H9 (cell line): ENCODE measurements at regions not wholly inside any gene's neighbourhood (a gene's known extent, or its start where the extent isn't known, plus 50 kb on each side); places are given as distances from the start of the nearest gene placed in this dataset.

ENCODE experiments used
- DNase-seq: peaks from one replicate; pipeline ENCODE4 v3.0.0-alpha.2; 2017
- H2AFZ ChIP-seq: one replicate; pipeline ENCODE4 v1.6.1; 2013; ENCODE audit warnings: mild to moderate bottlenecking, low read length, control low read depth, moderate library complexity
- H2AK5ac ChIP-seq: 2 replicates; pipeline ENCODE4 v1.6.1; 2013; ENCODE audit warnings: low read length, control low read depth, mixed read lengths; ENCODE audit not compliant: insufficient read length
- H2BK120ac ChIP-seq: one replicate; pipeline ENCODE4 v1.6.1; 2013; ENCODE audit warnings: low read depth, mild to moderate bottlenecking, low read length, control low read depth, inconsistent platforms; ENCODE audit not compliant: poor library complexity, severe bottlenecking
- H2BK12ac ChIP-seq: 2 replicates; pipeline ENCODE4 v1.6.1; 2013; ENCODE audit warnings: low read length, control low read depth, mixed read lengths, low read depth; ENCODE audit not compliant: insufficient read length
- H2BK15ac ChIP-seq: 2 replicates; pipeline ENCODE4 v1.6.1; 2013; ENCODE audit warnings: low read depth, low read length, control low read depth
- H2BK20ac ChIP-seq: one replicate; pipeline ENCODE4 v1.6.1; 2013; ENCODE audit warnings: low read depth, mild to moderate bottlenecking, low read length, control low read depth, inconsistent platforms; ENCODE audit not compliant: poor library complexity, severe bottlenecking
- H2BK5ac ChIP-seq: 2 replicates; pipeline ENCODE4 v1.6.1; 2013; ENCODE audit warnings: low read length, control low read depth, mixed read lengths; ENCODE audit not compliant: insufficient read length
- H3K14ac ChIP-seq: 2 replicates; pipeline ENCODE4 v1.6.1; 2013; ENCODE audit warnings: low read length, control low read depth; ENCODE audit not compliant: insufficient read depth
- H3K18ac ChIP-seq: 2 replicates; pipeline ENCODE4 v1.6.1; 2013; ENCODE audit warnings: low read depth, mild to moderate bottlenecking, mixed read lengths, low read length, control low read depth; ENCODE audit not compliant: insufficient read length
- H3K23ac ChIP-seq: 2 replicates; pipeline ENCODE4 v1.6.1; 2013; ENCODE audit warnings: low read length, control low read depth, mixed read lengths, low read depth; ENCODE audit not compliant: insufficient read length
- H3K23me2 ChIP-seq: 2 replicates; pipeline ENCODE4 v1.6.1; 2013; ENCODE audit warnings: low read depth, mild to moderate bottlenecking, mixed read lengths, low read length, control low read depth; ENCODE audit not compliant: insufficient read length, poor library complexity, severe bottlenecking
- H3K27ac ChIP-seq: 2 replicates; pipeline ENCODE4 v1.5.1; 2013; ENCODE audit warnings: low read length, control low read depth, mixed read lengths, low read depth; ENCODE audit not compliant: insufficient read length
- H3K27me3 ChIP-seq: 2 replicates; pipeline ENCODE4 v1.6.1; 2013; ENCODE audit warnings: low read length, control low read depth, inconsistent platforms; ENCODE audit not compliant: insufficient read depth
- H3K4ac ChIP-seq: 2 replicates; pipeline ENCODE4 v1.6.1; 2013; ENCODE audit warnings: low read depth, mild to moderate bottlenecking, control low read depth, inconsistent platforms, low read length, moderate library complexity
- H3K4me1 ChIP-seq: 2 replicates; pipeline ENCODE4 v1.6.1; 2013; ENCODE audit warnings: low read length, control low read depth, inconsistent platforms; ENCODE audit not compliant: insufficient read depth
- H3K4me2 ChIP-seq: 2 replicates; pipeline ENCODE4 v1.6.1; 2013; ENCODE audit warnings: low read length, control low read depth, mixed read lengths; ENCODE audit not compliant: insufficient read length, insufficient read depth
- H3K56ac ChIP-seq: 2 replicates; pipeline ENCODE4 v1.6.1; 2013; ENCODE audit warnings: low read depth, mild to moderate bottlenecking, mixed read lengths, low read length, control low read depth; ENCODE audit not compliant: insufficient read length
- H3K79me1 ChIP-seq: 2 replicates; pipeline ENCODE4 v1.6.1; 2013; ENCODE audit warnings: low read depth, mild to moderate bottlenecking, moderate library complexity, low read length, control low read depth, inconsistent platforms; ENCODE audit not compliant: insufficient read depth, poor library complexity, severe bottlenecking
- H3K79me2 ChIP-seq: 2 replicates; pipeline ENCODE4 v1.6.1; 2013; ENCODE audit warnings: low read length, control low read depth, inconsistent platforms; ENCODE audit not compliant: insufficient read depth
- H3K9ac ChIP-seq: 2 replicates; pipeline ENCODE4 v1.6.1; 2013; ENCODE audit warnings: low read length, control low read depth, mixed read lengths; ENCODE audit not compliant: insufficient read length; ENCODE audit errors: extremely low read depth
- H3K9me3 ChIP-seq: one replicate; pipeline ENCODE4 v1.6.1; 2013; ENCODE audit warnings: low read depth, low read length, inconsistent platforms; ENCODE audit not compliant: control insufficient read depth
- H3T11ph ChIP-seq: one replicate; pipeline ENCODE4 v1.6.1; 2013; ENCODE audit warnings: mild to moderate bottlenecking, low read length, control low read depth, inconsistent platforms
- H4K20me1 ChIP-seq: one replicate; pipeline ENCODE4 v1.6.1; 2013; ENCODE audit not compliant: control insufficient read depth, insufficient read length, insufficient read depth
- H4K5ac ChIP-seq: 2 replicates; pipeline ENCODE4 v1.6.1; 2013; ENCODE audit warnings: low read depth, mild to moderate bottlenecking, mixed read lengths, low read length, control low read depth; ENCODE audit not compliant: insufficient read length
- H4K8ac ChIP-seq: replicated peaks from 2 replicates; pipeline ENCODE4 v1.6.1; 2013; ENCODE audit warnings: low read length, control low read depth, mixed read lengths, low read depth; ENCODE audit not compliant: insufficient read length
- H4K91ac ChIP-seq: 2 replicates; pipeline ENCODE4 v1.6.1; 2013; ENCODE audit warnings: low read depth, mild to moderate bottlenecking, moderate library complexity, mixed read lengths, low read length, control low read depth; ENCODE audit not compliant: insufficient read length
- H3K27ac Mint-ChIP-seq, 3 experiments: 2 replicates in 2 of 3; 3 replicates in 1 of 3; pipeline ENCODE4 v1.8.0; 2020 to 2021; ENCODE audit warnings: mixed read lengths in 3 of 3, mild to moderate bottlenecking in 1 of 3, moderate library complexity in 1 of 3
- H3K27me3 Mint-ChIP-seq: 2 replicates; pipeline ENCODE4 v1.8.0; 2021; ENCODE audit warnings: low read depth, mild to moderate bottlenecking, moderate library complexity, mixed read lengths
- H3K36me3 Mint-ChIP-seq, 3 experiments: 2 replicates in 2 of 3; 3 replicates in 1 of 3; pipeline ENCODE4 v1.8.0; 2020 to 2021; ENCODE audit warnings: low read depth in 3 of 3, mixed read lengths in 3 of 3; ENCODE audit not compliant: insufficient read depth in 1 of 3
- H3K4me1 Mint-ChIP-seq, 2 experiments: 2 replicates each; pipeline ENCODE4 v1.8.0; 2020; ENCODE audit warnings: mixed read lengths in 2 of 2
- H3K4me3 Mint-ChIP-seq, 2 experiments: 2 replicates in 1 of 2; 3 replicates in 1 of 2; pipeline ENCODE4 v1.8.0; 2020 to 2021; ENCODE audit warnings: mild to moderate bottlenecking in 2 of 2, mixed read lengths in 2 of 2, moderate library complexity in 1 of 2
- H3K9me3 Mint-ChIP-seq, 2 experiments: 2 replicates in 1 of 2; 3 replicates in 1 of 2; pipeline ENCODE4 v1.8.0; 2020; ENCODE audit warnings: mild to moderate bottlenecking in 2 of 2, mixed read lengths in 2 of 2, moderate library complexity in 1 of 2
- WGBS: extraction: QIAGEN DNeasy Blood & Tissue Kit; methylation state at CpG from one replicate; pipeline ENCODE4 v1.1.7; 2013; ENCODE audit warnings: missing lambda C conversion rate, low lambda C conversion rate, mixed read lengths; ENCODE audit not compliant: insufficient read length; ENCODE audit errors: extremely low coverage; 5-methylcytosine and 5-hydroxymethylcytosine counted together
- TF ChIP-seq, protein P1 (sequence below): fragments of 200-600 bp; sonication (generic); conservative IDR thresholded peaks from 3 replicates; pipeline ENCODE4 v1.8.0; 2021; ENCODE audit warnings: antibody characterized with exemption, mild to moderate bottlenecking

DNA sequence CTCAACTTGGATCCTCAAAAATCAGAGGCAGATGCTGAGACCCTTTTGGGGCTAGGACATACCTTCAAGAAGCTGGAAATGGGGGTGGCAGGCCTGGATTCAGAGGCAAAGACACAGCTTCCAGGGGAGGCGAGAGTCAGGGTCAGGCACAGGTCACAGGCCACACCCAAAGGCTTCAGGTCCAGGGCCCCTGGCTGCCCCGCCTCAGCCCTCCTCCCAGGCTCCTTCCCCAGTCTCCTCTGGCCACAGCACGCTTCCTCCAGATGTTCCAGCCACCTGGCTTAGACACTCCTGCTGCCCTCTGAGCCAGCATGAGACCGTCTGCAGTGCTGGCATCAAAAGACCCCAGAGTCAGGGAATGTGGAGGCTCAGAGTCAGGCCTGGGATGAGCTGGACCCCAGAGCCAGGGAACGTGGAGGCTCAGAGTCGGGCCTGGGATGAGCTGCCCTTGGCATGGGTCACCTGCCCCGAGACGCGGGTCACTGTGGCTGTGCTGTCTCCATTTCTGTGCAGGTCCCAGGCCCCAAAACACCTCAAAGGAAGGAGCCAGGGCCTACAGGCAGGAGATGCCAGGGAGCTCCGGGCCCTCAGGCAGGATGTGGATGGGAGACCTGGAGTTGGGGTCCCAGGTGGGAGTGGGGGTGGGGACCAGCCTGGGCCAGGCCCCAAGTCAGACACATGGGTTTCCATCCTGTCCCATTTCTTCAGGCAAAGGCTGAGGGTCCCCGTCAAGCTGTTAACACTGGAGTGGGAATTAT, 58.9 kb downstream of the DIO3 start:
- H2AFZ ChIP-seq = no peak overlapping the region
- no peak overlapping the region for H3K56ac ChIP-seq
- no peak overlapping the region for H2AK5ac ChIP-seq
- no peak overlapping the region for H2BK120ac ChIP-seq
- H3K27ac Mint-ChIP-seq = no peak overlapping the region
- H3K4me3 Mint-ChIP-seq = no peak overlapping the region
- no peaks in the 10 kb centered on the region; a peak in 1 of 7 replicates for H3K36me3 Mint-ChIP-seq
- TF ChIP-seq, protein P1, sequence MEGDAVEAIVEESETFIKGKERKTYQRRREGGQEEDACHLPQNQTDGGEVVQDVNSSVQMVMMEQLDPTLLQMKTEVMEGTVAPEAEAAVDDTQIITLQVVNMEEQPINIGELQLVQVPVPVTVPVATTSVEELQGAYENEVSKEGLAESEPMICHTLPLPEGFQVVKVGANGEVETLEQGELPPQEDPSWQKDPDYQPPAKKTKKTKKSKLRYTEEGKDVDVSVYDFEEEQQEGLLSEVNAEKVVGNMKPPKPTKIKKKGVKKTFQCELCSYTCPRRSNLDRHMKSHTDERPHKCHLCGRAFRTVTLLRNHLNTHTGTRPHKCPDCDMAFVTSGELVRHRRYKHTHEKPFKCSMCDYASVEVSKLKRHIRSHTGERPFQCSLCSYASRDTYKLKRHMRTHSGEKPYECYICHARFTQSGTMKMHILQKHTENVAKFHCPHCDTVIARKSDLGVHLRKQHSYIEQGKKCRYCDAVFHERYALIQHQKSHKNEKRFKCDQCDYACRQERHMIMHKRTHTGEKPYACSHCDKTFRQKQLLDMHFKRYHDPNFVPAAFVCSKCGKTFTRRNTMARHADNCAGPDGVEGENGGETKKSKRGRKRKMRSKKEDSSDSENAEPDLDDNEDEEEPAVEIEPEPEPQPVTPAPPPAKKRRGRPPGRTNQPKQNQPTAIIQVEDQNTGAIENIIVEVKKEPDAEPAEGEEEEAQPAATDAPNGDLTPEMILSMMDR = no peak
- H3K23me2 ChIP-seq = no peaks in the 10 kb centered on the region
- peaks cover 5% of the 10 kb centered on the region in 2 experiments; a peak in 4 of 5 replicates for H3K9me3 Mint-ChIP-seq
- no peaks in the 10 kb centered on the region for H3K79me2 ChIP-seq
- no peak overlapping the region; the same call in 1 of the 2 replicates for H3K14ac ChIP-seq
- no peak overlapping the region for H3K18ac ChIP-seq
- H3K4me1 ChIP-seq = no peaks in the 10 kb centered on the region; the same call in 1 of the 2 replicates
- H4K8ac ChIP-seq = no peak overlapping the region
- no peaks in the 10 kb centered on the region for H3K27me3 ChIP-seq
- DNase-seq = no peak
- H3K23ac ChIP-seq = no peak overlapping the region
- H3K4ac ChIP-seq = no peak overlapping the region
- no peaks in the 10 kb centered on the region for H4K20me1 ChIP-seq
- H2BK15ac ChIP-seq = no peak overlapping the region
- no CpG with 5 or more reads among the region's 11 CpGs for WGBS
- H3K9ac ChIP-seq = no peak overlapping the region
- H3T11ph ChIP-seq = no peak overlapping the region
- H3K27ac ChIP-seq = no peak overlapping the region
- H4K91ac ChIP-seq = no peak overlapping the region
- H2BK12ac ChIP-seq = no peak overlapping the region
- no peaks in the 10 kb centered on the region for H3K79me1 ChIP-seq
- no peak overlapping the region for H2BK20ac ChIP-seq
- no peak overlapping the region for H3K4me2 ChIP-seq
- H3K27me3 Mint-ChIP-seq = peaks cover 24% of the 10 kb centered on the region
- no peak overlapping the region for H4K5ac ChIP-seq
- H3K4me1 Mint-ChIP-seq = peaks cover 13 to 20% of the 10 kb centered on the region in 2 experiments
- H3K9me3 ChIP-seq = no peaks in the 10 kb centered on the region
- no peak overlapping the region for H2BK5ac ChIP-seq
